ENCODE measurements at regions not wholly inside any gene's neighbourhood (a gene's known extent, or its start where the extent isn't known, plus 50 kb on each side); places are given as distances from the start of the nearest gene placed in this dataset.

DNA sequence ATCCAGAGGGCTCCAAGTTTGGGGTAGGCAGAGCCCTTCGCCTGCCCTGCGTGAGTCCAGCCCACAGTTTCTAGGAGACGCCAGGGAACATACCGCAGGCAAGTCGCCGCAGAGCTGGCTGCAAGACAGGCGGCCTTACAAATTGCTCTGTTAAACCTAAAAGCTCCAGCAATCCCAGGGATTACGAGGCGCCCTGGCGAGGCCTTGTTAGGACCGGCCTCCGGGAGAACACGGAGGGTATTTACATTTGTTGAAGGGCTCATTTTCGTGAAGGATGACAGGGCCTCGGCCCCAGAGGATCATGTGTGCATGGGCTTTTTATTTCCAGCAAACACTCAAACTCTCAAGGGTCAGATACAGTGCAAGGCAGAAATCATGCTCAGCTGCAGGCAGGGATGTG, 77.6 kb upstream of the FOXF1 start:
- Mint-ChIP-seq H3K27ac (no peak overlapping the region), H3K4me3 (no peak overlapping the region), H3K36me3 (ENCODE audit: low read depth) (no peaks in the 10 kb centered on the region), H3K9me3 (no peaks in the 10 kb centered on the region), H3K4me1 (peaks cover 2% of the 10 kb centered on the region), H3K27me3 (ENCODE audit: insufficient read depth) (peaks cover 27% of the 10 kb centered on the region)
- TF ChIP-seq, protein P1, sequence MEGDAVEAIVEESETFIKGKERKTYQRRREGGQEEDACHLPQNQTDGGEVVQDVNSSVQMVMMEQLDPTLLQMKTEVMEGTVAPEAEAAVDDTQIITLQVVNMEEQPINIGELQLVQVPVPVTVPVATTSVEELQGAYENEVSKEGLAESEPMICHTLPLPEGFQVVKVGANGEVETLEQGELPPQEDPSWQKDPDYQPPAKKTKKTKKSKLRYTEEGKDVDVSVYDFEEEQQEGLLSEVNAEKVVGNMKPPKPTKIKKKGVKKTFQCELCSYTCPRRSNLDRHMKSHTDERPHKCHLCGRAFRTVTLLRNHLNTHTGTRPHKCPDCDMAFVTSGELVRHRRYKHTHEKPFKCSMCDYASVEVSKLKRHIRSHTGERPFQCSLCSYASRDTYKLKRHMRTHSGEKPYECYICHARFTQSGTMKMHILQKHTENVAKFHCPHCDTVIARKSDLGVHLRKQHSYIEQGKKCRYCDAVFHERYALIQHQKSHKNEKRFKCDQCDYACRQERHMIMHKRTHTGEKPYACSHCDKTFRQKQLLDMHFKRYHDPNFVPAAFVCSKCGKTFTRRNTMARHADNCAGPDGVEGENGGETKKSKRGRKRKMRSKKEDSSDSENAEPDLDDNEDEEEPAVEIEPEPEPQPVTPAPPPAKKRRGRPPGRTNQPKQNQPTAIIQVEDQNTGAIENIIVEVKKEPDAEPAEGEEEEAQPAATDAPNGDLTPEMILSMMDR (conservative IDR thresholded peaks at IDR 0.05): no peak
- Histone ChIP-seq H3K27me3 (ENCODE audit: control insufficient read depth, insufficient read depth, low read length, poor library complexity, severe bottlenecking) (peaks cover 16% of the 10 kb centered on the region), H3K4me3 (ENCODE audit: low read length) (no peak overlapping the region), H3K36me3 (ENCODE audit: control insufficient read depth, insufficient read depth, low read length) (no peaks in the 10 kb centered on the region), H3K27ac (ENCODE audit: low read depth, low read length) (no peak overlapping the region), H3K4me1 (ENCODE audit: control insufficient read depth, insufficient read depth, low read length) (no peaks in the 10 kb centered on the region), H3K9ac (ENCODE audit: extremely low read depth, low read length, poor library complexity, severe bottlenecking) (no peak overlapping the region), H3K9me3 (ENCODE audit: control insufficient read depth, low read length) (no peaks in the 10 kb centered on the region)
- no peak for DNase-seq
- 85 to 89% methylated on average over 15 of the region's 15 CpGs for WGBS, 2 experiments (ENCODE audit: insufficient coverage in 1 of 2, insufficient read length in 1 of 2)

DNA sequence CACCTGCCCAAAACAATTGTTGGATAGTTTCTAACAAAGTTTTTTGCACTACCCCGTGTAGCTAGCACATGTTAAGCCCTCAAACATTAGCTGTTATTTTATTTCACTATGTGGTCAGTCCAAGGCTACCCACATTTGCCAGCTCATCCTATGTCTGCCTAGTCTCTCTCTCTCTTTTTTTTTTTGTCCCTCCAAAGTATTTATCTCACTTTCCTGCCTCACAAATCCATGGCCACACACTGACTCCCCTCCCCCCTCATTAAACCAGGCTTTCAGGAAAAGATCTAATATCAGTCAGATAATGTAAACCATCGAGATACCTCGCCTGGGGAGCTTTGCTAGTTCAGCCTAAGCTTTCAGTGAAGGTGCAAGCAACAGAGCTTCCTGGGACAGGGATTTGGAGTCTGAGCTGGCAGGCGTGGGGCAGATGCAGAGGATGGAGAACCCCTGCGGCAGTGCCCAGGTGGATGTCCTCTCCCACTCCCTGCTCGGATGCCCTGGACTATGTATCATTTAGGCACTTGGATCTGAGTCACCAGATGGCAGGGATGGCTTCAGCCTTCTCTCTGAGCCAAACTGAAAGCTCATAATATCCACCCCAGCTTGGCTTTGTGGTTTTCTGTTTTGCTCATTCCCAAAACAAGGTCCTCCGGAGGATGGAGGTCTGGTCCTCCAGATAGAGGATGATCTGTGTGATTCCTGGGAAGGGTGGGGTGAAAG, 73.7 kb upstream of the FOXF1 start:
- Histone ChIP-seq H3K36me3 (ENCODE audit: control insufficient read depth, insufficient read depth, low read length) (no peaks in the 10 kb centered on the region), H3K4me1 (ENCODE audit: control insufficient read depth, insufficient read depth, low read length) (no peaks in the 10 kb centered on the region), H3K27me3 (ENCODE audit: control insufficient read depth, insufficient read depth, low read length, poor library complexity, severe bottlenecking) (peaks cover 29% of the 10 kb centered on the region), H3K9ac (ENCODE audit: extremely low read depth, low read length, poor library complexity, severe bottlenecking) (no peak overlapping the region), H3K9me3 (ENCODE audit: control insufficient read depth, low read length) (no peaks in the 10 kb centered on the region), H3K27ac (ENCODE audit: low read depth, low read length) (no peak overlapping the region), H3K4me3 (ENCODE audit: low read length) (no peak overlapping the region)
- no peaks in the 10 kb centered on the region for H3K9me3 Mint-ChIP-seq
- H3K4me3 Mint-ChIP-seq: no peak overlapping the region
- TF ChIP-seq, protein P1 (conservative IDR thresholded peaks at IDR 0.05): no peak
- no peaks in the 10 kb centered on the region for H3K36me3 Mint-ChIP-seq (ENCODE audit: low read depth)
- no peak for DNase-seq
- H3K27ac Mint-ChIP-seq: no peak overlapping the region
- H3K27me3 Mint-ChIP-seq (ENCODE audit: insufficient read depth): peaks cover 32% of the 10 kb centered on the region
- WGBS, 2 experiments (ENCODE audit: insufficient coverage in 1 of 2, insufficient read length in 1 of 2): 84 to 88% methylated on average over 6 to 7 of the region's 7 CpGs
- peaks cover 2% of the 10 kb centered on the region for H3K4me1 Mint-ChIP-seq

DNA sequence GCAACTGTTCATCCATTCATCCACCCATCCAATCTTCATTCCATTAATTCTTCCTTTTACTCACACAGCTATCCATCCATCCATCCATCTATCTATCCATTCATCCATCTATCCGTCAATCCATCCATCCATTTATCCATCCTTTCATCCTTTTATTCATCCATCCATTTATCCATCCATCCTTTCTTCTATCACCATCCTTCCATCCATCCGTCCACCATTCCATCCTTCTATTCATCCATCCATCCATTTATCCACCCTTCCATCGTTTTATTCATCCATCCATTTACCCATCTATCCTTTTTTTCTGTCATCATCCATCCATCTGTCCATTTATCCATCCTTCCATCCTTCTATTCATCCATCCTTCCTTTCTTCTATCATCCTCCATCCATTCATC, 73.0 kb upstream of the FOXF1 start:
- H3K4me1 ChIP-seq (ENCODE audit: control insufficient read depth, insufficient read depth, low read length): no peaks in the 10 kb centered on the region
- no peak overlapping the region for H3K4me3 ChIP-seq (ENCODE audit: low read length)
- no peaks in the 10 kb centered on the region for H3K9me3 Mint-ChIP-seq
- H3K36me3 Mint-ChIP-seq (ENCODE audit: low read depth): no peaks in the 10 kb centered on the region
- 78 to 86% methylated on average over 3 of the region's 3 CpGs for WGBS, 2 experiments (ENCODE audit: insufficient coverage in 1 of 2, insufficient read length in 1 of 2)
- no peak overlapping the region for H3K4me3 Mint-ChIP-seq
- no peak overlapping the region for H3K27ac ChIP-seq (ENCODE audit: low read depth, low read length)
- no peak overlapping the region for H3K27ac Mint-ChIP-seq
- no peak for DNase-seq
- no peaks in the 10 kb centered on the region for H3K36me3 ChIP-seq (ENCODE audit: control insufficient read depth, insufficient read depth, low read length)
- H3K9me3 ChIP-seq (ENCODE audit: control insufficient read depth, low read length): no peaks in the 10 kb centered on the region
- H3K9ac ChIP-seq (ENCODE audit: extremely low read depth, low read length, poor library complexity, severe bottlenecking): no peak overlapping the region
- H3K27me3 ChIP-seq (ENCODE audit: control insufficient read depth, insufficient read depth, low read length, poor library complexity, severe bottlenecking): peaks cover 29% of the 10 kb centered on the region
- TF ChIP-seq, protein P1 (conservative IDR thresholded peaks at IDR 0.05): no peak
- H3K4me1 Mint-ChIP-seq: peaks cover 2% of the 10 kb centered on the region
- H3K27me3 Mint-ChIP-seq (ENCODE audit: insufficient read depth): peaks cover 32% of the 10 kb centered on the region

Measured in endodermal cell (in vitro differentiated cells).